GM23338 (cell line): ENCODE measurements at regions not wholly inside any gene's neighbourhood (a gene's known extent, or its start where the extent isn't known, plus 50 kb on each side); places are given as distances from the start of the nearest gene placed in this dataset.

Source experiments
- ATAC-seq: fragments of 200-7000 bp; cut with Tn5 transposase; 3 replicates; pipeline ENCODE4 v1.9.1; 2020
- DNase-seq: peaks from one replicate; pipeline ENCODE4 v3.0.0-alpha.2; 2015; ENCODE audit warnings: low spot score
- H2AFZ ChIP-seq: fragments of 200-600 bp; sonication (generic); 2 replicates; pipeline ENCODE4 v1.8.0; 2016; ENCODE audit warnings: antibody characterized with exemption, mild to moderate bottlenecking, moderate library complexity
- H3F3A ChIP-seq: fragments of 200-600 bp; sonication (generic); replicated peaks from 2 replicates; pipeline ENCODE4 v1.8.0; 2017; ENCODE audit warnings: antibody characterized with exemption, mixed run types, low read depth
- H3K27ac ChIP-seq: fragments of 200-600 bp; sonication (generic); 2 replicates; pipeline ENCODE4 v1.6.1; 2016; ENCODE audit warnings: low read depth
- H3K27me3 ChIP-seq: fragments of 200-600 bp; sonication (generic); 2 replicates; pipeline ENCODE4 v1.8.0; 2016; ENCODE audit warnings: mild to moderate bottlenecking, mixed run types, moderate library complexity; ENCODE audit not compliant: insufficient read depth
- H3K36me3 ChIP-seq: fragments of 200-600 bp; sonication (generic); 2 replicates; pipeline ENCODE4 v1.8.0; 2016; ENCODE audit warnings: mild to moderate bottlenecking; ENCODE audit not compliant: insufficient read depth
- H3K4me1 ChIP-seq: fragments of 200-600 bp; sonication (generic); 2 replicates; pipeline ENCODE4 v1.8.0; 2016; ENCODE audit warnings: mild to moderate bottlenecking, moderate library complexity; ENCODE audit not compliant: insufficient read depth
- H3K4me2 ChIP-seq: fragments of 200-600 bp; sonication (generic); 2 replicates; pipeline ENCODE4 v1.7.1; 2017; ENCODE audit warnings: mixed run types
- H3K4me3 ChIP-seq: fragments of 200-600 bp; sonication (generic); 2 replicates; pipeline ENCODE4 v1.6.1; 2016; ENCODE audit warnings: mixed run types
- H3K79me2 ChIP-seq: fragments of 200-600 bp; sonication (generic); replicated peaks from 2 replicates; pipeline ENCODE4 v1.8.0; 2017; ENCODE audit warnings: mild to moderate bottlenecking; ENCODE audit not compliant: insufficient read depth
- H3K9me2 ChIP-seq: fragments of 200-600 bp; sonication (generic); 2 replicates; pipeline ENCODE4 v1.8.0; 2017; ENCODE audit not compliant: insufficient read depth
- H4K20me1 ChIP-seq: fragments of 200-600 bp; sonication (generic); replicated peaks from 2 replicates; pipeline ENCODE4 v1.8.0; 2017; ENCODE audit warnings: mild to moderate bottlenecking; ENCODE audit not compliant: insufficient read depth
- H3K27ac Mint-ChIP-seq: 2 replicates; pipeline ENCODE4 v1.8.0; 2020; ENCODE audit warnings: inconsistent platforms, mild to moderate bottlenecking, moderate library complexity, mixed read lengths
- H3K27me3 Mint-ChIP-seq: 3 replicates; pipeline ENCODE4 v1.8.0; 2022; ENCODE audit warnings: low read depth, mild to moderate bottlenecking, moderate library complexity, mixed read lengths, inconsistent platforms; ENCODE audit not compliant: insufficient read depth, poor library complexity
- H3K36me3 Mint-ChIP-seq: 3 replicates; pipeline ENCODE4 v1.8.0; 2021; ENCODE audit warnings: low read depth, mild to moderate bottlenecking, inconsistent platforms, moderate library complexity, mixed read lengths
- H3K4me1 Mint-ChIP-seq: 3 replicates; pipeline ENCODE4 v1.8.0; 2020; ENCODE audit warnings: mild to moderate bottlenecking, inconsistent platforms, mixed read lengths
- H3K4me3 Mint-ChIP-seq: 3 replicates; pipeline ENCODE4 v1.8.0; 2021; ENCODE audit warnings: moderate library complexity, mild to moderate bottlenecking, inconsistent platforms, mixed read lengths
- H3K9me3 Mint-ChIP-seq: 3 replicates; pipeline ENCODE4 v1.8.0; 2020; ENCODE audit warnings: moderate library complexity, mild to moderate bottlenecking, inconsistent platforms, mixed read lengths
- CREB1 ChIP-seq: fragments of 250-450 bp; sonication (Bioruptor Pico); IDR thresholded peaks from 2 replicates; pipeline ENCODE4 v1.5.0; 2020; ENCODE audit warnings: low read depth, mild to moderate bottlenecking, moderate library complexity
- CTCF ChIP-seq, 2 experiments: fragments of 200-600 bp in 1 of 2; sonication (generic) in 1 of 2; conservative IDR thresholded peaks; 2 replicates each; pipeline versions ENCODE4 v1.5.1 to v1.6.1; 2016 to 2017; ENCODE audit warnings: antibody characterized with exemption in 2 of 2, low read depth in 2 of 2, mild to moderate bottlenecking in 2 of 2, moderate library complexity in 1 of 2
- ETS1 ChIP-seq: IDR thresholded peaks from 2 replicates; pipeline ENCODE4 v1.6.1; 2016; ENCODE audit warnings: antibody characterized with exemption
- NANOG ChIP-seq: IDR thresholded peaks from 2 replicates; pipeline ENCODE4 v1.6.1; 2016; ENCODE audit warnings: antibody characterized with exemption, borderline replicate concordance
- ZNF331 ChIP-seq: fragments of 250-450 bp; sonication (Bioruptor Pico); IDR thresholded peaks from 2 replicates; pipeline ENCODE4 v1.5.0; 2020; ENCODE audit warnings: low read depth, mild to moderate bottlenecking, moderate library complexity
- ZNF462 ChIP-seq: fragments of 250-450 bp; sonication (Bioruptor Pico); IDR thresholded peaks from 2 replicates; pipeline ENCODE4 v1.5.0; 2020; ENCODE audit warnings: mild to moderate bottlenecking, moderate library complexity

- Histone ChIP-seq H2AFZ (no peak overlapping the region), H3F3A (no peaks in the 10 kb centered on the region), H3K4me2 (no peak overlapping the region), H3K4me3 (no peak overlapping the region), H3K36me3 (no peaks in the 10 kb centered on the region), H4K20me1 (no peaks in the 10 kb centered on the region), H3K9me2 (0 out of 2 replicates have a peak, but pooled peaks cover 3% of the 10 kb centered on the region), H3K27me3 (no peaks in the 10 kb centered on the region), H3K27ac (no peak overlapping the region), H3K79me2 (no peaks in the 10 kb centered on the region), H3K4me1 (no peaks in the 10 kb centered on the region)
- no peak for TF ChIP-seq CTCF (conservative IDR thresholded peaks at IDR 0.05; ENCODE audit: low read depth in 2 of 2)
- no peak for TF ChIP-seq NANOG
- TF ChIP-seq CREB1, result no peak
- no peak for TF ChIP-seq ZNF462 (CRISPR knock-in tag)
- TF ChIP-seq ZNF331, result no peak
- no peak for TF ChIP-seq ETS1
- H3K27ac Mint-ChIP-seq, result no peak overlapping the region
- DNase-seq (no peak), ATAC-seq (no peak)
- no peaks in the 10 kb centered on the region for H3K9me3 Mint-ChIP-seq
- H3K4me3 Mint-ChIP-seq, result no peak overlapping the region
- H3K4me1 Mint-ChIP-seq, result no peaks in the 10 kb centered on the region
- H3K36me3 Mint-ChIP-seq, result no peaks in the 10 kb centered on the region
- no peaks in the 10 kb centered on the region for H3K27me3 Mint-ChIP-seq
Measured at GRCh38 chr7:86214734-86215133, 429.0 kb upstream of the GRM3 start.
